SU-DHL-6 (cell line): ENCODE measurements at regions not wholly inside any gene's neighbourhood (a gene's known extent, or its start where the extent isn't known, plus 50 kb on each side); places are given as distances from the start of the nearest gene placed in this dataset.
"Not testable (repeated sequence)": the region's sequence is repeated elsewhere in the genome, so short reads cannot be mapped to it uniquely, and the experiment has no call there.

Experiments
- H2AFZ ChIP-seq: fragments of 200-600 bp; sonication (generic); 2 replicates; pipeline ENCODE4 v1.6.1; 2014; ENCODE audit warnings: low read depth, mild to moderate bottlenecking, moderate library complexity, mixed read lengths, antibody characterized with exemption, low read length; ENCODE audit not compliant: severe bottlenecking
- H3F3A ChIP-seq: fragments of 200-600 bp; shearing (Covaris generic); 2 replicates; pipeline ENCODE4 v1.6.0; 2016; ENCODE audit warnings: antibody characterized with exemption, mild to moderate bottlenecking; ENCODE audit not compliant: insufficient read depth
- H3K27ac ChIP-seq: fragments of 200-600 bp; sonication (generic); 2 replicates; pipeline ENCODE4 v1.5.1; 2016; ENCODE audit warnings: low read depth, mild to moderate bottlenecking, low read length, moderate library complexity, mixed read lengths
- H3K27me3 ChIP-seq: fragments of 200-600 bp; sonication (generic), shearing (Covaris generic); 2 replicates; pipeline ENCODE4 v1.6.0; 2014; ENCODE audit warnings: mild to moderate bottlenecking, low read length
- H3K36me3 ChIP-seq: fragments of 200-600 bp; sonication (generic); 2 replicates; pipeline ENCODE4 v1.6.1; 2014; ENCODE audit warnings: mild to moderate bottlenecking, low read length, mixed read lengths
- H3K4me2 ChIP-seq: fragments of 300-600, 200-600 bp; shearing (Covaris generic), sonication (generic); 2 replicates; pipeline ENCODE4 v1.6.0; 2014; ENCODE audit warnings: low read length, low read depth, mild to moderate bottlenecking; ENCODE audit not compliant: poor library complexity, severe bottlenecking
- H3K4me3 ChIP-seq: fragments of 200-600 bp; sonication (generic); 2 replicates; pipeline ENCODE4 v1.5.1; 2014; ENCODE audit warnings: antibody characterized with exemption, low read length, mild to moderate bottlenecking, mixed read lengths; ENCODE audit not compliant: insufficient read depth, poor library complexity, severe bottlenecking
- H3K79me2 ChIP-seq: fragments of 200-600 bp; sonication (generic); 2 replicates; pipeline ENCODE4 v1.6.1; 2014; ENCODE audit warnings: mild to moderate bottlenecking, low read length, moderate library complexity; ENCODE audit not compliant: insufficient read depth
- H3K9ac ChIP-seq: fragments of 200-600 bp; sonication (generic); 2 replicates; pipeline ENCODE4 v1.7.0; 2014; ENCODE audit warnings: mild to moderate bottlenecking, low read length
- H3K9me2 ChIP-seq: fragments of 200-600 bp; sonication (generic); replicated peaks from 2 replicates; pipeline ENCODE4 v1.6.1; 2014; ENCODE audit warnings: low read length; ENCODE audit not compliant: insufficient read depth
- H3K9me3 ChIP-seq: fragments of 200-600 bp; sonication (generic); 2 replicates; pipeline ENCODE4 v1.6.1; 2014; ENCODE audit warnings: low read length, mixed read lengths; ENCODE audit not compliant: insufficient read depth
- H4K20me1 ChIP-seq: fragments of 200-600 bp; sonication (generic); 2 replicates; pipeline ENCODE4 v1.6.1; 2014; ENCODE audit warnings: low read depth, mild to moderate bottlenecking, antibody characterized with exemption, low read length, moderate library complexity, mixed read lengths
- EZH2phosphoT487 ChIP-seq: fragments of 200-600 bp; sonication (generic), shearing (Covaris generic); conservative IDR thresholded peaks from 2 replicates; pipeline ENCODE4 v1.6.1; 2018; ENCODE audit warnings: mild to moderate bottlenecking, antibody characterized with exemption, low read length, moderate library complexity, mixed read lengths
- TF ChIP-seq, protein P1 (sequence below): fragments of 200-600 bp; sonication (generic); IDR thresholded peaks from one replicate; pipeline ENCODE4 v1.5.1; 2017; ENCODE audit warnings: antibody characterized with exemption, mild to moderate bottlenecking, low read length, moderate library complexity; ENCODE audit not compliant: insufficient read depth, poor library complexity, severe bottlenecking

DNA sequence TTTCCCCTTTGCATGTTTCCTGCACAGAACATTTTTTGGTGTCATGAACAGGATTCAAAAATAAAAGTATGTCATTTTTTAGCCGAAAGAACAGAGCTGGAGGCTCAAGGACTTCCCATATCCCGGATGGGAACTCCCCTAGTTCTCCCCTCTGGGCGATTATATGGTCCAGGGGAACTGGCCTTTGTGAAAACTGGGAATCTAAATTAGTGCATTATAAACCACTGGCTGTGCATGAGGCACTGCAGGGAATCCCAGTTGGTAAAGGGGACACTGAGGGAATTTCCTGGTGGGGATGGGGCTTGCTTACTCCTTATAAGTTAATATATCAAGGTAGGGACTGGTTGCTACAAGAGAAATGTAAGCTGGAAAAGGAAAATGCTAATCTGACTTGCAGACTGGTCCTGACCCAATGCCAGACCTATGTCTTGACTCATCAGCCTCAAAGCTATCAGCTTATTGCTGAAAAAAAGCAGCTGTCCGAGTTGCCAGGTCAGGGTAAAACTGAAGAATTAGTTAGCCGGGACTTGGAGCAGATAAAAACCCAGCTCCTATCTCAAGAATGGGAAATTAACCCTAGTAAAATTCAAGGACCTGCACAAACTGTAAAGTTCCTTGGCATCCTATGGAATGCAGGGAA lies 122.6 kb downstream of the FCRL5 start:
- TF ChIP-seq, protein P1, sequence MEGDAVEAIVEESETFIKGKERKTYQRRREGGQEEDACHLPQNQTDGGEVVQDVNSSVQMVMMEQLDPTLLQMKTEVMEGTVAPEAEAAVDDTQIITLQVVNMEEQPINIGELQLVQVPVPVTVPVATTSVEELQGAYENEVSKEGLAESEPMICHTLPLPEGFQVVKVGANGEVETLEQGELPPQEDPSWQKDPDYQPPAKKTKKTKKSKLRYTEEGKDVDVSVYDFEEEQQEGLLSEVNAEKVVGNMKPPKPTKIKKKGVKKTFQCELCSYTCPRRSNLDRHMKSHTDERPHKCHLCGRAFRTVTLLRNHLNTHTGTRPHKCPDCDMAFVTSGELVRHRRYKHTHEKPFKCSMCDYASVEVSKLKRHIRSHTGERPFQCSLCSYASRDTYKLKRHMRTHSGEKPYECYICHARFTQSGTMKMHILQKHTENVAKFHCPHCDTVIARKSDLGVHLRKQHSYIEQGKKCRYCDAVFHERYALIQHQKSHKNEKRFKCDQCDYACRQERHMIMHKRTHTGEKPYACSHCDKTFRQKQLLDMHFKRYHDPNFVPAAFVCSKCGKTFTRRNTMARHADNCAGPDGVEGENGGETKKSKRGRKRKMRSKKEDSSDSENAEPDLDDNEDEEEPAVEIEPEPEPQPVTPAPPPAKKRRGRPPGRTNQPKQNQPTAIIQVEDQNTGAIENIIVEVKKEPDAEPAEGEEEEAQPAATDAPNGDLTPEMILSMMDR, result no peak
- no peak for TF ChIP-seq EZH2phosphoT487
- no peak overlapping the region for H3K27ac ChIP-seq
- no peaks in the 10 kb centered on the region for H3F3A ChIP-seq
- H3K4me2 ChIP-seq, result no peak overlapping the region
- H2AFZ ChIP-seq, result no peak overlapping the region
- H3K79me2 ChIP-seq, result no peaks in the 10 kb centered on the region
- H3K9me2 ChIP-seq, result no peaks in the 10 kb centered on the region
- H3K9ac ChIP-seq, result no peak overlapping the region
- no peaks in the 10 kb centered on the region for H3K27me3 ChIP-seq
- H4K20me1 ChIP-seq, result no peaks in the 10 kb centered on the region
- H3K9me3 ChIP-seq, result no peaks in the 10 kb centered on the region
- no peak overlapping the region for H3K4me3 ChIP-seq
- no peaks in the 10 kb centered on the region for H3K36me3 ChIP-seq

DNA sequence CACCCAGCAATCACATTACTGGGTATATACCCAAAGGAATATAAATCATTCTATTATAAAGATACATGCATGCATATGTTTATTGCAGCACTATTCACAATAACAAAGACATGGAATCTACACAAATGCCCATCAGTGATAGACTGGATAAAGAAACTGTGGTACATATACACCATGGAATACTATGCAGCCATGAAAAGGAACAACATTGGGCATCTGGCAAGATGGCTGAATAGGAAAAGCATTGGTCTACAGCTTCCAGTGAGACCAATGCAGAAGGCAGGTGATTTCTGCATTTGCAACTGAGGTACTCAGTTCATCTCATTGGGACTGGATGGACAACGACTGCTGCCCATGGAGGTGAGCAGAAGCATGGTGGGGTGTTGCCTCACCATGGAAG lies 128.6 kb downstream of the FCRL5 start:
- not testable (repeated sequence) for H2AFZ ChIP-seq

DNA sequence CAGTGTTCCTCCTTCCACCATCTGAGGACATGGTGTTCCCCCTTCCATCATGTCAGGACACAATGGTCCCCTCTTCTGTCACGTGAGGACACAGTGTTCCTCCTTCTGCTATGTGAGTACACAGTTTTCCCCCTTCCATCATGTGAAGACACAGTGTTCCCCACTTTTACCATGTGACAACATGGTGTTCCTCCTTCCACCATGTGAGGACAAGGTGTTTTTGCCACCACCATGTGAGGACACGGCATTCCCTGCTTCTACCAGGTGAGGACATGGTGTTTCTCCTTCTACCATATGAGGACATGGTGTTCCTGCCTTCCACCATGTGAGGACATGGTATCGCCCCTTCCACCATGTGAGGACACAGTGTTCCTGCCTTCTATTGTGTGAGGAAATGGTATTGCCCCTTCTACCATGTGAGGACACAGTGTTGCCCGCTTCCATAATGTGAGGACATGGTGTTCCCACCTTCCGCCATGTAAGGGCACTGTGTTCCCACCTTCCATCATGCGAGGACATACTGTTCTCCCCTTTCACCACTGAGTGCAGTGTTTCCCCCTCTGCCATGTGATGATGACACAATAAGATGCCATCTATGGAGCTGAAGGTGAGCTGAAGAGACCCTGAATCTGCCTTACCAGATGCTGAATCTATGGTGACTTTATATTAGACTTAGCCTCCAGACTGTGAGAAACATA lies 132.3 kb downstream of the FCRL5 start:
- H3K9me3 ChIP-seq, result no peaks in the 10 kb centered on the region
- H3K27ac ChIP-seq, result no peak overlapping the region
- H3K79me2 ChIP-seq, result no peaks in the 10 kb centered on the region
- no peak overlapping the region for H3K4me2 ChIP-seq
- H3F3A ChIP-seq, result no peaks in the 10 kb centered on the region
- H3K4me3 ChIP-seq, result no peak overlapping the region
- H3K9me2 ChIP-seq, result no peaks in the 10 kb centered on the region
- no peak for TF ChIP-seq EZH2phosphoT487
- TF ChIP-seq, protein P1, result no peak
- H3K36me3 ChIP-seq, result no peaks in the 10 kb centered on the region
- no peaks in the 10 kb centered on the region for H4K20me1 ChIP-seq
- H3K9ac ChIP-seq, result no peak overlapping the region
- no peak overlapping the region for H2AFZ ChIP-seq
- no peaks in the 10 kb centered on the region for H3K27me3 ChIP-seq

More for the DNA sequence above, 128.6 kb downstream of the FCRL5 start:
- H3F3A ChIP-seq, H3K9me3 ChIP-seq, H3K4me2 ChIP-seq, H4K20me1 ChIP-seq, H3K36me3 ChIP-seq, H3K79me2 ChIP-seq, H3K9me2 ChIP-seq, H3K27me3 ChIP-seq, H3K4me3 ChIP-seq, H3K9ac ChIP-seq, H3K27ac ChIP-seq: not testable (repeated sequence)

DNA sequence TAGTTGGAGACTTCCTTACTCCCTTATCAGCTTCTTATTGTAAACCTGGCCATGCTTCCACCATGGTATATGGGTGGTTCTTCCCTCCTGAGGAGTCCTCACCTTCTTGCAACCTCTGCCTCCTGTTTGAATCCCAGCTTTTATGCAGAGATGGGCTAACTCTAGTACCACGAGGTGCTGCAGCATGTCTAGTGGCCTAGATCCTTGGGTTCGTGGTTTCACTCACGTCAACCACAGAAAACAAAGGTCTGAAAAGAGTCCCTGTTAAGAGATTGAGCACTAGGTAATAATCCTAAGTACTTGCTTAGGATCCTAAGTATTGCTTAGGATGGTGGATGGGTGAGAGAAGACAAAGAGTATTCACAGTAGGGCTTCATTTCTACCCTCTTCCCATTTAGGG lies 133.7 kb downstream of the FCRL5 start:
- H3K4me3 ChIP-seq, result no peak overlapping the region
- TF ChIP-seq, protein P1, result no peak
- no peak overlapping the region for H3K4me2 ChIP-seq
- no peaks in the 10 kb centered on the region for H3K9me2 ChIP-seq
- no peak overlapping the region for H3K9ac ChIP-seq
- H3K27me3 ChIP-seq, result no peaks in the 10 kb centered on the region
- H4K20me1 ChIP-seq, result no peaks in the 10 kb centered on the region
- no peak overlapping the region for H2AFZ ChIP-seq
- no peaks in the 10 kb centered on the region for H3K36me3 ChIP-seq
- no peaks in the 10 kb centered on the region for H3K9me3 ChIP-seq
- H3K27ac ChIP-seq, result no peak overlapping the region
- H3F3A ChIP-seq, result no peaks in the 10 kb centered on the region
- H3K79me2 ChIP-seq, result no peaks in the 10 kb centered on the region
